H4 (cell line): ENCODE measurements at regions not wholly inside any gene's neighbourhood (a gene's known extent, or its start where the extent isn't known, plus 50 kb on each side); places are given as distances from the start of the nearest gene placed in this dataset.
"Not testable (repeated sequence)": the region's sequence is repeated elsewhere in the genome, so short reads cannot be mapped to it uniquely, and the experiment has no call there.

Experiments
- DNase-seq: peaks from one replicate; pipeline ENCODE4 v3.0.0-alpha.2; 2015; ENCODE audit warnings: low spot score

DNA sequence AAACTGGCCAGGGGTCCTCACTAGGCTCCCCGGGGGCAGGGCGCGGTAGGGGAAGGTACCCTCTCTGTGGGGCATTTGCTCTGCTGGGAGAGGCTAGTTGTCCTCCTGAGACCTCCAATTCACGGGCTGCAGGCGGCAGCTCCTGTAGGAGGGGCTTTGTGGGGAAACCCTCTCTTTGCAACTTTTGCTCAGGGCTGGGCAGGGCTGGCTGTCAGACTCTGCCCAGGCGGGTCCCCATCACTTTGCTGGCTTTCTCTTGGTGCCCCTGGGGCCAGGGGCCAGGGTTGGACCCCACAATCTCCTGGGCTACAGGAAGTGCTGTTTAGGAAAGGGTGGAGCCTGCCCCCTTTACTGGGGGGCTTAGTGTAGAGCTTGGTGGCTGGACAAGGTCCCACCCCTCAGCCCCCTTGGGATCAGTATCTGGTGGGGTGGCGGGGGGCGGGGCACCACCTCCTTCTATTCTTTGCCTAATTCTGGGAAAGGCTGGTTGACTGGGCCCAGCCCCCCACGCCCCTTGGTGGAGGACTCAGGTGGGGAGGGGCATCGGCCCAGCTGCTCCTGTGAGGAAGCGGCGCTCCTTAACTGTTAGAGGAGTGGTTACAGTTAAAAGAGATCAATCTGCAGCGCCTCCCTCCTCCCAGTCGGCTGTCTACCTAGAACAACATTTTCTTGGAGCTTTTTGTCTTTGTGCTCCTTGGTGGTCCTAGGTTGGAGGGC, 918.7 kb downstream of the AACS start:
- DNase-seq: no peak

- DNase-seq: no peak
These were observed 923.3 kb downstream of the AACS start for GRCh38 chr12:125988545-125988944.

DNA sequence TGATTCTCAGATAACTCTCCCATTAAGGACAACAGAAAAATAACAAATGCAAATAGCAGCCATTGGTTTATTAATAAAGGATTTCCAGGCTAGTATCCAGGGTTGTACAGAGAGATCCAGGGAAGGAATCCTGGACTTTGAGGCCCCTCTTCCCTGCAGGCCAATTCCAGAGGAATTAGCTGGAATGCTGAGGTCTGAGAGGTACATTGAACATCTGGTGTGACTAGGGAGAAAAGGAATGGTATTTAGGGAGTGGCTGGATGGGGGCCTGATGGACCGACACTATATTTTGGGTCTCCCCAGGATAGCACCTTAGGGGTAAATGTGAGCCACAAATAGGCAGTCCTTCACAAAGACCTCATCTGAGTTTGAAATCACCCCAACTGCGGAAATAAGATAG, 924.5 kb downstream of the AACS start:
- no peak for DNase-seq

DNA sequence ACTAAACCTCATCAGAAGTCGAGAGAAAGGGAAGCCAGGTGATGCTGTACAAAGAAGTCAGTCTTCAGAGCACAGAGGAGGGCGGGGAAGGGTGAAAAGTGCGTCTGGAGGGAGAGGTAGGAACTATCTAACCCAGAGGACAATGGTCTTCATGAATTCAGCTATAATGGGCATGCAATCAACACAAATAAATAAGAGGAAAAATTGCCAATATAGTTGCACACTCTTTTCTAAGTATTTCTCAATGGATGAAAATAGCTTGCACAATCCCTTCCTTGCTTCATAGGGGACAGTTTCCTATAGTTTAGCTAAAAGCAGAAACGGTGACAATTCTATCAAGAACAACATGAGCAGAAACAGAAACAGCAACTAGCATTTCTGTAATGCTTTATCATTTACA, 931.2 kb downstream of the AACS start:
- DNase-seq: no peak

DNA sequence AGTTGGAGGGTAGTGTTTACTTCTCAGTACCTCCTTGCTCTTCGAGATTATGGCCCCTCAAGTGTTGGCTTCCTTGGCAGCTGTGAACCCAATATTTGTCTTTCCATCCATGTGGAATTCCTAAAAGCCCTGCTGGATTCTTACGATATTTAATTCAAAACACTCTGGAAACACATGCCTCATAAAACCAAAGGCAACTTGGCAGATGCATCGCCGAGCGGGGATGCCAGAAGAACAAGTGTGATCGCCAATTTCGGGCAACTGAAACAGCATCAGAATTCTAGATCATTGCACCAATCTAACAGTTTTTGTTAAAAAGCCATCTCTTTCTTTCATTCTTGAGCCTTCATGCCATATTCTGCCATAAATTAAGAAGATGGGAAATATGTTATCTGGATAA, 934.4 kb downstream of the AACS start:
- DNase-seq: no peak

DNA sequence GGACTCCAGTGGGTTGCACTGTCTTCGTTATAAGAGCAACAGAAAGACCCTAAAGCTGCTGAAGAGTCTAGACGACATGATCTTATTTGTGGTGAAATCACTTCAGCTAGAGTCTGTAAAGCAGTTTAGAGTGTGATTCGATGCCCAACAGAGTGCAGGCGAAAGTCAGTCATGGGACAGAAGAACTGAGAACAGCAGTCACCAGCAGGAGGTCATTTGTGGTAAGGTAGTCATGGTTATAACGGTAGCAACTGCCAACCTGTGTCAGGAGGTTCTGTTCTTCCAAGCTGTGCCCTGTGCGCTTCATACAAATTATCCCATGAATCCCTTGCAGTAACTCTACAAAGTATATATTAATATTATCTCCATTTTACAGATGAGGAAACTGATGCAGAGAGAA, 954.1 kb downstream of the AACS start:
- no peak for DNase-seq

DNA sequence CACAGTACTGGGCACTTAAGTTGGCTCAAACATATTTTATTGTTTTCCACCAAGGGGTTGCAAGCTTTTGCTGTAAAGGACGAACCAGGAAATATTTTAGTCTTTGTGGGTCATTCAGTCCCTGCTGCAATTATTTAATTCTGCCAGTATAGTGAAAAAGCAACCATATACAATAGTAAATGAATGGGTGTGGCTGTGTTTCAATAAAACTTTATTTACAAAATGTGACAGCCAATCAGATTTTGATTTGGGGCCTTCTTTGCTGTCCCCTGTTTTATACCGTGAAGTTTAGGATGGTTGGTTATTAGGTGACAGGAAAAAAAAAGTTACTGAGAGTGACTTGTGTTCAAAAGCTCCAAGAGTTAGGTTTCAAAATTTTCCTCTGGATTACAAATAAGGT, 956.4 kb downstream of the AACS start:
- no peak for DNase-seq

GRCh38 chr12:126027825-126028224, 962.6 kb downstream of the AACS start:
- no peak for DNase-seq

- DNase-seq: no peak
These were observed 965.3 kb downstream of the AACS start for GRCh38 chr12:126030573-126030972.

DNA sequence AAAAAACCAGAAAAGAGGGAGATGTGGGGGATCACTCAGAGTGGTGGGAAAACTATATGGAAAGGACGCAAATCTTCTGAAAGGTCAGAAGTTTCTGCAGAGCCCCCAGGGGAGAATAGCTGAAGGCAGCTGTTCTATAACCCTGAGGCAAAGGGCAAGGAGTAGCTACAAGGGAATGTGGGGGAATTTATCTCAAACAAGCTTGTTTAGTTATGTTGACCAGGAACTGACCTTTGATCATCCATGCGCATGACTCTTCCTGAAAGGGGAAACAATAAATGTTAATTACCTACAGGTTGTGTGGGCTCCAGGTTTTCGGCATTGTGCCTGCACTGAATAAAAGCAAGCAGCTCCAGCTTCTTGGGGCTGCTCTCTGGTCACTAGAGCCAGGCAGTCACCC, 968.5 kb downstream of the AACS start:
- peak; percentile 28 for DNase-seq

- DNase-seq: no peak
These were observed 971.1 kb downstream of the AACS start for GRCh38 chr12:126036348-126036747.

DNA sequence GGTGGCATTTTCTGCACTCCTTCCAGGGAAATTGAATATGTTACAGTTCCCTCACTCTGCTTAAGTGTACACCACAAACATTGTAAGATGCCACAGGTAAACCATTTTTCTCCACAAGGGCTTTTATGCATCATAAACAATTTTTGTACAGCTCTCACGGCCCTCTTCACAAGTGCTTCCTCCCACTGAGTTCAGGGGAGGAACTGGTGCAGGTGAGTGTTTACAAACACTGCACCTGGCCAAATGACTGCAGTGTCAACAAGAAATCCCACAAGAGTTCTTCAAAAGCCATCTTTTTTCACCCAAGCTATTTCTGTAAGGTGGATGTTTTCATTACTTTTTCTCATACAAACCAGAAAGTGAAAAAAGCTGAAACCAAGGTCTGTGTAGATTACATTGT, 973.2 kb downstream of the AACS start:
- DNase-seq: no peak

- no peak for DNase-seq
These were observed 975.1 kb downstream of the AACS start for GRCh38 chr12:126040307-126040706.

GRCh38 chr12:126042286-126042685, 977.1 kb downstream of the AACS start:
- no peak for DNase-seq

- DNase-seq: not testable (repeated sequence)
These were observed 984.3 kb downstream of the AACS start for GRCh38 chr12:126049501-126049900.

DNA sequence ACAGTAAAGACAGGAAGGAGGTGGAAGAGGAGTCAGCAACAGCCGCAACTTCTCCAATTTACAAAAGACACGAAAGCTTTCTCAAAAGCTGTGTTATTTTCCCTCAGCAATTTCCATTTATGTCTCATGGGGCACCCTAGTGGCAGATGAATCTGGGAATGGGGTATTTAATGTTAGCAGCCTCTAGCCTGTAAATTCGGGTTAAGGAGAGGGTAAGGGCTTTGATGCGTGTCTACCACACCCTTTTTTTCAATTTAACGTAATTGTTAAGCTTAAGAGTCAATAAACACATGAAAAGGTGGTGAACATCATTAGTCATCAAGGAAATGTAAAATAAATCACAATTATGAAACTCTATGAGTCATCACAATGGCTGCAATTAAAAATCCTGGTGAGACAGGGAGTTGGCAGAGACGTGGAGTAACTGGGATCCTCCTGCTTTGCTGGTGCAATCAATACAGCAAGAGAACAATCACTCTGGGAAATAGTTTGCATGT, 986.4 kb downstream of the AACS start:
- DNase-seq: peak; percentile 95

DNA sequence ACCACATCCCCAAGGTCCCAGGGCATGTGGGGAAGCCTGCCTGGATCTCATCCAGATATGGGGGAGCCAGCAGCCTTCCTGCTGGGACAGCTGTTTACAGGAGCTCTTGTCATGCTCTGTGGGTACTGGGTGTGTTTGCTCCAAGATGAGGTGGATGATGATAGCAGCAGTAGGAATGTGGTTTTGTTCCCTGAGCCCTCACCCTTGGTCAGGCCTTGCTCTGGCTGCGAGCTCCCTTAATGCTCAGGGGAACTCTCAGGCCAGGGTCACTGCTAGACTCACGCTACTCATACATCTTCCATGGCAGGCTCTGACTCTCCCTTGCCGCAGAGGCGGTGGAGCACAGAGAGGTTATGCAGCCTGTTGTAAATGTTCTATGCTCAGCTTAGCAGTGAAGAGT, 990.3 kb downstream of the AACS start:
- peak; percentile 94 for DNase-seq

DNA sequence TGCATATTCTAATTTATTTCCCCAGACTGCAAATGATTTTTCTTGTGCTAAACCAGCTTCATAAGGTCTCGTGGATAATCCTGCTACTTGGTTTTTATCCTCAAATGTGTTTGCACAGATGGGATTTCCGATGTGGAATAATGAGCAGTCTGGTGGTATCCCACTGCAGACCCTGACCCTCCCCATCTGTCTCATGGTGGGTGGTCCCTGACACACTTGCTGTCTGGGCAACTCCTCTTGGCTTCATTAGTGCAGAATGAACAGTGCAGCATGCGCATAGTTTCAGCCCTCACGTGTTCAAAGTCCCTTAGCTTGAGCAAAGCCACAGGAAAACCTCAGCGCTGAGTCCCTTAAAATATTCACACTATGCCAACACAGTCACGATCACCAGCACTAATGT, 996.5 kb downstream of the AACS start:
- DNase-seq: no peak

DNA sequence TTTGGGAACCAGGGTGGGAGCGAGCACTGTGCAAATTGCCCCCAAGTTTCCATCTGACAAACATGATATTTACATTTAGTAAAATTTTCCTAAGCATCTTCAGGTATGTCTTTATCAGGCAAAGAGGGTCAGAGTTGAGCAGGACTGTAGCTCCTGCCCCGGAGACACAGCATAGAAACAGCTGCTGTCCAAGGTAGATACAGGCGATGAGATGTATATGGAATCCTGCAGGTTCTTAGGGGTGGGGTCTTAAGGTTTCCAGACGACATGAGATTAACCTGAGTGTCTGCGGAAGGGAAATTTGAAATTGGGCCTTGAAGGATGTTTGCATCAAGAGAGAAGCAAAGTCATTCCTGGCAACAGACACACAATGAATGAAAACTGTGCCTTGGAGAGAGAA, 998.8 kb downstream of the AACS start:
- DNase-seq: no peak

DNA sequence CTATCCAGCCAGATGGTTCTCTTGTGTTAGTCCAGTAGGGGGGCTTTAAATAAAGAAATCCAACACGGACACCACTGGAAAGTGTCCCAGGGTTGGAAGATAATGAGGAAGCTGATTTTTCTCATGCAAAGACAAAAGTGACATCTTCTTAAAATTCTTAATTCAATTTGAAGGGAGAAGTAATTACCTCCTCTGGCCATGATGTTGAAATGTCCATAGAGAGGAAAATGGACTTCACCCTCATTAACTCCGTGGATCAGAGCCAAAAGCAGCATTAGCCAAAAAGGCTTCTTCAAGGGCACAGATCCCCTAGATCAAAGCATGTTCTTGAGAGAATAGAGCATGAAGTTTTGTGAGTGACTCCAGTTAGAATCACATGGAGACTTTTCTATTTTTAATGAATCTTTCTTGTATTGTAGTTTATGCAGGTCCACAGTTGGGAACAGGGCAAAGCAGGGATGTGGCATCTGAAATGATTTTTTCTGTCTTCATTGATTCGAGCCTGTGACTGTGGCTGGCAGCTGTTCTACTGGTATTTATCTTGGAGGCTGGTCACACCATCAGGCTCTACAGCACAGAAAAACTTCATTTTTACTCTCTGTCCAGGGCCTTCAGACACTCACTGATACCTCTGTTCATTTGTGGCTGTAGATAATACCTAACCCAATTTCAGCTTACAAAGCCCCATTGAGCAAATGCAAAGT, 1002.5 kb downstream of the AACS start:
- no peak for DNase-seq

DNA sequence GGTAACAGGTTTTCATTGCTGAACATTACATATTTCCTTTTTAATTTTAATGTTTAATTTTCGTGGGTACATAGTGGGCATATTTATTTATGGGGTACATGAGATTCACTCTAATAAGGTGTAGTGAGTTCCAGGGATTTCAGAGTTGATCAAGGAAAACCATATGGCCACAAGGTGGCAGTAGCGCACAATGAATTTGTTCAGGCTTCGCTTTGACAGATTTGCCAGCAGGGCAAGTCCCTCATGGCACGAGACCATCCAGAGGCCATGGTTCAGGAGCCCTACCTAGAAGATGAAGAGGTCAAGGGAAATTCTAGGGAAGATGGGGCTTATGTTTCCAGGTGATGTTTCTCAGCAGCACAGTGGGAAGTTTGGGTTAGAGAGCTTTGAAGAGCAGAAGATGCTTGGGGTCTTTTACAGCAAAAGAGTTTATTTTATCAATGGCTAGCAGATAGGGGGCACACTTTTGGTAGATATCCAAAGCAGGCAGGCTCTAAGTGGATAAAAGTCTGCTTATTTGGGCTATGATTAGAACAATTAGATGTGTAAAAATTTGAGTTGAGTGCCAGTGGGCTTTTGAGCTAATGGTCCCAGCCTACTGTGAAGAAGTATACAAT, 1004.4 kb downstream of the AACS start:
- DNase-seq: peak; percentile 78

- no peak for DNase-seq
These were observed 1011.3 kb downstream of the AACS start for GRCh38 chr12:126076515-126076914.

- DNase-seq: no peak
These were observed 1018.7 kb downstream of the AACS start for GRCh38 chr12:126083926-126084325.
